CD4-positive, alpha-beta memory T cell (primary cell): ENCODE measurements at regions not wholly inside any gene's neighbourhood (a gene's known extent, or its start where the extent isn't known, plus 50 kb on each side); places are given as distances from the start of the nearest gene placed in this dataset.

Experiments used
- CTCF ChIA-PET: fragments of 350-600 bp; sonication (Branson Sonifier 250); formaldehyde crosslinking; loops from one replicate; lab custom pipeline; 2021; ENCODE audit warnings: inconsistent platforms; ENCODE audit not compliant: partially characterized antibody; lab: Charles Lee
- POLR2A ChIA-PET: fragments of 350-600 bp; sonication (Branson Sonifier 250); formaldehyde crosslinking; loops from one replicate; lab custom pipeline; 2021; ENCODE audit not compliant: partially characterized antibody; lab: Charles Lee
- DNase-seq, 5 donors: peaks; one replicate each; pipeline versions ENCODE4 v3.0.0 to v3.0.0-alpha.2; 2020 to 2022; ENCODE audit warnings: mixed read lengths in 1 of 5
- H3K27ac ChIP-seq: one replicate; pipeline ENCODE4 v1.7.0; 2013; ENCODE audit warnings: low read depth, low read length
- H3K27me3 ChIP-seq: 2 replicates; pipeline ENCODE4 v1.7.0; 2013; ENCODE audit warnings: mild to moderate bottlenecking, low read length, moderate library complexity; ENCODE audit not compliant: insufficient read depth
- H3K36me3 ChIP-seq: 2 replicates; pipeline ENCODE4 v1.7.0; 2013; ENCODE audit warnings: mild to moderate bottlenecking, low read length, moderate library complexity; ENCODE audit not compliant: insufficient read depth
- H3K4me1 ChIP-seq: 2 replicates; pipeline ENCODE4 v1.7.0; 2013; ENCODE audit warnings: mild to moderate bottlenecking, low read length, moderate library complexity; ENCODE audit not compliant: insufficient read depth
- H3K4me3 ChIP-seq, 2 donors: one replicate each; pipeline ENCODE4 v1.7.0; 2013; ENCODE audit warnings: low read length in 2 of 2, mild to moderate bottlenecking in 1 of 2
- H3K9me3 ChIP-seq, 2 donors: one replicate each; pipeline ENCODE4 v1.7.0; 2013; ENCODE audit warnings: low read length in 2 of 2, control low read depth in 1 of 2; ENCODE audit not compliant: control insufficient read depth in 1 of 2
- H3K27ac Mint-ChIP-seq, 7 donors: one replicate each; pipeline ENCODE4 v1.8.0; 2020 to 2021; ENCODE audit warnings: mixed read lengths in 7 of 7, mild to moderate bottlenecking in 6 of 7, inconsistent platforms in 3 of 7, moderate library complexity in 3 of 7
- H3K27me3 Mint-ChIP-seq, 2 donors: one replicate each; pipeline ENCODE4 v1.8.0; 2020 to 2021; ENCODE audit warnings: mixed read lengths in 2 of 2
- H3K36me3 Mint-ChIP-seq, 2 donors: one replicate each; pipeline ENCODE4 v1.8.0; 2020 to 2021; ENCODE audit warnings: mixed read lengths in 2 of 2, inconsistent platforms in 1 of 2, mild to moderate bottlenecking in 1 of 2
- H3K4me1 Mint-ChIP-seq, 4 donors: one replicate each; pipeline ENCODE4 v1.8.0; 2020 to 2021; ENCODE audit warnings: mixed read lengths in 4 of 4, mild to moderate bottlenecking in 1 of 4
- H3K4me3 Mint-ChIP-seq, 8 donors: one replicate each; pipeline ENCODE4 v1.8.0; 2020 to 2021; ENCODE audit warnings: mixed read lengths in 8 of 8, mild to moderate bottlenecking in 7 of 8, moderate library complexity in 6 of 8, inconsistent platforms in 3 of 8
- H3K9me3 Mint-ChIP-seq, 8 donors: one replicate each; pipeline ENCODE4 v1.8.0; 2020 to 2021; ENCODE audit warnings: mixed read lengths in 8 of 8, mild to moderate bottlenecking in 5 of 8, inconsistent platforms in 3 of 8, moderate library complexity in 1 of 8
- intact Hi-C: fragments of 100-400 bp; cut with micrococcal nuclease; formaldehyde crosslinking; loops from one replicate; pipeline ENCODE4 v1.15.1; 2023

DNA sequence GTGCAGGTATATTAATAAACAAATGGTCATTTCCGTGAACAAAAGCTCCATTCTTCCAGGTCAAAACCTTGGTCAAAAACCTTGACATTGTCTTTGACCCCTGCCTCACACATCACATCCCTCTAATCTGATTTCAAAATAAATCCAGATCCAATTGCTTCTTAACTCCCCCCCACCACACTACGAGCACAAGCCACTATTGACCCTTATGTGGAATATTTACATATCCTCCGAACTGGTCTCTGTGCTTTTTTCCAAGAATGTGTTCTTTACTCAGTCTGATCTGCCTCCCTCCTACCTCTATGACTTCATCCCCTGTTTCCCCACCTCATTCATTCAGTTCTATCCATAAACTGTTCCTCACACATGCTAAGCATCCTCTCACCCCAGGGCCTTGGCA, 313.6 kb upstream of the NPVF start:
- H3K27me3 Mint-ChIP-seq, result peaks cover 9 to 14% of the 10 kb centered on the region in 2 donors
- no peak overlapping the region for H3K4me3 ChIP-seq
- intact Hi-C loops, result no loop called here
- H3K4me3 Mint-ChIP-seq, result no peak overlapping the region
- no peaks in the 10 kb centered on the region for H3K9me3 ChIP-seq
- H3K4me1 ChIP-seq, result no peaks in the 10 kb centered on the region
- ChIA-PET CTCF (no interaction called here), POLR2A (no interaction called here)
- no peak overlapping the region for H3K27ac ChIP-seq
- no peaks in the 10 kb centered on the region for H3K36me3 Mint-ChIP-seq
- H3K27ac Mint-ChIP-seq, result no peak overlapping the region
- DNase-seq, result no peak
- H3K36me3 ChIP-seq, result no peaks in the 10 kb centered on the region
- peaks cover 0 to 2% (median 0%) of the 10 kb centered on the region in 8 donors for H3K9me3 Mint-ChIP-seq
- H3K4me1 Mint-ChIP-seq, result no peaks in the 10 kb centered on the region
- H3K27me3 ChIP-seq, result peaks cover 3% of the 10 kb centered on the region

DNA sequence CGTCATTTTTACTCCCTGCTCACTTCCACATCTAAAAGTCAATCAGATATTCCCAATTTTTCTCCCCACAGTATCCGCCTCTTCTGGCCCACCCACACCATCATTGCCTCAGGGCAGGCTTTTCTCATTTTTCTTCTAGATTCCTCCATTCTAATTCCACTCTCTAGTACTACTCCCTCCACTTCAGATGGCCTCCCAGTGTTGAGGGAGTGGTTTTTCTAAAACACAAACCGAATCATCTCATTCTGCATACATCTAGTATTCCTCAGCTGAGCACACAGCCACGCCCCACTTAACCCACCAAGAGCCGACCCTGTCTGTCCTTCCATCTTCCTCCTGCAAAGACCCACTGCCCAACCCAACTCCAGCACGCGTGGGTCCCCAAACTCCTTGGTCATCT, 314.9 kb upstream of the NPVF start:
- H3K9me3 Mint-ChIP-seq, result peaks cover 0 to 2% (median 0%) of the 10 kb centered on the region in 8 donors
- H3K4me3 Mint-ChIP-seq, result no peak overlapping the region
- no peaks in the 10 kb centered on the region for H3K4me1 ChIP-seq
- CTCF ChIA-PET, result interaction anchor here (3.8 kb wide), 1 partner anchor 22 kb away, joined by 15 read pairs; no protein-coding TSS in a partner anchor
- peaks cover 3% of the 10 kb centered on the region for H3K27me3 ChIP-seq
- no peaks in the 10 kb centered on the region for H3K4me1 Mint-ChIP-seq
- no peaks in the 10 kb centered on the region for H3K36me3 ChIP-seq
- H3K4me3 ChIP-seq, result no peak overlapping the region
- H3K27me3 Mint-ChIP-seq, result peaks cover 12 to 14% of the 10 kb centered on the region in 2 donors
- intact Hi-C loops, result no loop called here
- no peaks in the 10 kb centered on the region for H3K36me3 Mint-ChIP-seq
- no peak for DNase-seq
- no peaks in the 10 kb centered on the region for H3K9me3 ChIP-seq
- peak overlapping the region in 1 of 7 donors; percentile 9 for H3K27ac Mint-ChIP-seq
- H3K27ac ChIP-seq, result no peak overlapping the region
- POLR2A ChIA-PET, result no interaction called here

DNA sequence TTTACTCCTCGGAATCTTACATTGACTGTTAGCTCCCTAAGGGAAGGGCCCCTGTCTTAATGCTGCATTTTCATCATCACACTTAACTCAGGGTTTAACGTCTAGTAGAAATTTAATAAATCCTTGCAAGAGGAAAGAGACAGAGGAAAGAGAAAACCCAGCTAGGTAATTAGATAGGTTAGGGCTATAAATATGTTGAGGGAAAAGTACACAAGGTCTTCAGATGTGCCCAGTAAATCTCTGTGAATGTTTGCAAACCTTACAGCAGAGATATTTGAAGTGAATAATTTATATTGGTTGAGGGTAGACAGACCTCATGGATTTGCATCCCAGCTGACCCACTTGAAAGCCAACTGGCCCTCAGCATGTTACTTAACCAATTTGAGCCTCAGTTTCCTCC, 315.5 kb upstream of the NPVF start:
- POLR2A ChIA-PET, result no interaction called here
- Histone ChIP-seq H3K4me3 (no peak overlapping the region), H3K36me3 (no peaks in the 10 kb centered on the region), H3K27ac (no peak overlapping the region), H3K27me3 (peaks cover 3% of the 10 kb centered on the region), H3K4me1 (no peaks in the 10 kb centered on the region), H3K9me3 (no peaks in the 10 kb centered on the region)
- no peaks in the 10 kb centered on the region for H3K4me1 Mint-ChIP-seq
- H3K9me3 Mint-ChIP-seq, result peaks cover 0 to 2% (median 0%) of the 10 kb centered on the region in 8 donors
- H3K4me3 Mint-ChIP-seq, result no peak overlapping the region
- no peaks in the 10 kb centered on the region for H3K36me3 Mint-ChIP-seq
- CTCF ChIA-PET, result interaction anchor here (3.8 kb wide), 1 partner anchor 22 kb away, joined by 15 read pairs; no protein-coding TSS in a partner anchor
- intact Hi-C loops, result no loop called here
- peaks cover 15 to 17% of the 10 kb centered on the region in 2 donors for H3K27me3 Mint-ChIP-seq
- no peak for DNase-seq
- H3K27ac Mint-ChIP-seq, result no peak overlapping the region

DNA sequence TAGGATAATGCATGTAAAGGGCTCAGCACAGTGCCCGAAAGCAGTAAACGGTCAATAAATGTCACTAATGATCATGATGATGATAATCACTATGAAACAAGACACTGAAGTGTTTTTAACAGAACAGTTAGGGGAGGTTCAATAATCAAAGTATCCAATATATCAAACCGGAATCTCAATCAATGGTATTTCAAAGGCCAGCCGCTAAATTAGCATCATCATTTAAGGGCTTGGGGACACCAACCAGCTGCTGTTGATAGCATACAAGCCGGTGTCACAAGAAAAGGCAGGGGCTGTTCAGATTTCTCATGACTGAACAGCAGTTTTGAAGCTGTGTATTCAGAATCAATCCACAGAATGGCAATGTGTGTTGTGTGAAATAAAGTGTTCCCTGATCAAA, 316.0 kb upstream of the NPVF start:
- peaks cover 0 to 2% (median 0%) of the 10 kb centered on the region in 8 donors for H3K9me3 Mint-ChIP-seq
- no peaks in the 10 kb centered on the region for H3K4me1 Mint-ChIP-seq

DNA sequence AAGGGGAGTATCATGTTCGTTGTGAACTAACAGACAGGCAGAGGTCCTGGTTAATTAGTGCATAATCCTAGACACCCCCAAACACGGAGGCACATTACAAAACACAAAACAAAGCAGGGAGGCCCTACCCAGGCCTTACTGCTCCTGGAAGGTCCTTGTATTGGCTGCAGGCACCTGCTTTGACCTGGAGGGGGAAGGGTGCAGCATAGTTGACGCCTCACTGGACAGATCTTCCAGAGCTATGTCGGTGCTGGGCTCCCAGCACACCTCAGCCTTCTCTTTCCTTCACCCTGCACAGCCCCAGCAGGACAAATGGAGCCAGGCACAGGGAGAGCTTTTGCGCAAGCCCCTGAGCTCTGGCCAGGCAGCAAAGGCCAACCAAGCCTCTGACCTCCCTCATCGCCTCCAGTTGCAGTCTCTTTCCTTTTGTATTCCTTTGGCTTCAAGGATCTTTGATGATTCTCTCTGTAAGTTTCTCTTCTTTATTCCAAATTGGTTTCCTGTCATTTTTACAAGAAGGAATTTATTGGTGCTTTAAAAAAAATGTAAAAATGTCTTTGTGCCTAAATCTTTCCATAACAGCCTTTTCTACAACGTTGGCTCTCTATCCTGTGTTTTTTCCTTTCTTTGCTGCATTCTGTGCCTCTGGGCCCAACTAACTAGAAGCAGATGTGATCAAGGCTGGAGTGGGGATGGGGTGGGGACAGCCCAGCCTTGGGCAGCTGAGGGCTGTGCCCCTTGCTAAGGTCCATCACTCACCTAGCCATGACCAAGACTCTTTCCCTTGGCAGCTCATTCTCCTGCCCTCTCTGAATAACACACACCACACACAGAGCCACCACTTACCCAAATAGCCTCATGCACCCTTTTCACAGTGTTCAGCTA, 317.1 kb upstream of the NPVF start:
- peaks cover 0 to 2% (median 0%) of the 10 kb centered on the region in 8 donors for H3K9me3 Mint-ChIP-seq
- H3K9me3 ChIP-seq, result no peaks in the 10 kb centered on the region
- POLR2A ChIA-PET, result no interaction called here
- no peak for DNase-seq
- no peak overlapping the region for H3K4me3 Mint-ChIP-seq
- intact Hi-C loops, result no loop called here
- H3K27ac ChIP-seq, result no peak overlapping the region
- no peaks in the 10 kb centered on the region for H3K4me1 ChIP-seq
- H3K27me3 ChIP-seq, result peaks cover 3% of the 10 kb centered on the region
- H3K4me3 ChIP-seq, result no peak overlapping the region
- H3K27ac Mint-ChIP-seq, result peak overlapping the region in 1 of 7 donors; percentile 48
- no peaks in the 10 kb centered on the region for H3K36me3 ChIP-seq
- H3K27me3 Mint-ChIP-seq, result peaks cover 13 to 22% of the 10 kb centered on the region in 2 donors
- no peaks in the 10 kb centered on the region for H3K4me1 Mint-ChIP-seq
- CTCF ChIA-PET, result interaction anchor here (3.8 kb wide), 1 partner anchor 20 kb away, joined by 15 read pairs; no protein-coding TSS in a partner anchor
- no peaks in the 10 kb centered on the region for H3K36me3 Mint-ChIP-seq

More for the DNA sequence above, 316.0 kb upstream of the NPVF start:
- H3K4me3 Mint-ChIP-seq, result no peak overlapping the region
- H3K9me3 ChIP-seq, result no peaks in the 10 kb centered on the region
- ChIA-PET CTCF (interaction anchor here (3.8 kb wide), 1 partner anchor 21 kb away, joined by 15 read pairs; no protein-coding TSS in a partner anchor), POLR2A (no interaction called here)
- H3K36me3 Mint-ChIP-seq, result no peaks in the 10 kb centered on the region
- H3K36me3 ChIP-seq, result no peaks in the 10 kb centered on the region
- H3K4me3 ChIP-seq, result no peak overlapping the region
- intact Hi-C loops, result no loop called here
- peaks cover 3% of the 10 kb centered on the region for H3K27me3 ChIP-seq
- H3K27ac Mint-ChIP-seq, result no peak overlapping the region
- DNase-seq, result no peak
- no peak overlapping the region for H3K27ac ChIP-seq
- no peaks in the 10 kb centered on the region for H3K4me1 ChIP-seq
- H3K27me3 Mint-ChIP-seq, result peaks cover 13 to 17% of the 10 kb centered on the region in 2 donors

DNA sequence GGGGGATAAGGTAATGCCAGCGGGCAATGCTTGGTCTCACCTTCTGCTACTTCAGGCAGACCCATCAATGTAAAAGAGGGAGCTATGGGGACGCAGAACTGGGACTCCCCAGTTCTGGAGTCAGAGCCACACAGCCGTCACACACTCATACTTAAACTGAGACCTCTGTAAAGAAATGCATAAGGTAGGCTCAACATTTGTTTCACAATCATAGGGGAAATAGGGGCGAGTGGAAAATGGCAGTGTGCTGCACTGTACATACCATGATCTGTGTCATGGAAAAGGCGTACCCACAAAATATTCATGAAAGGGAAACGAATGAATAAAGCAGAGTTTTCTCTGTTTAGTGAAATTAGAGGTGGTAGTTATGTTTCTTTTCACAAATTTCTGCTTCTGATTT, 318.0 kb upstream of the NPVF start:
- H3K4me3 Mint-ChIP-seq, result peak overlapping the region in 1 of 8 donors; percentile 2
- peaks cover 0 to 2% (median 0%) of the 10 kb centered on the region in 8 donors for H3K9me3 Mint-ChIP-seq
- H3K27ac ChIP-seq, result no peak overlapping the region
- no peak for DNase-seq
- CTCF ChIA-PET, result interaction anchor here (3.8 kb wide), 1 partner anchor 19 kb away, joined by 15 read pairs; no protein-coding TSS in a partner anchor
- intact Hi-C loops, result no loop called here
- no peaks in the 10 kb centered on the region for H3K4me1 ChIP-seq
- H3K36me3 Mint-ChIP-seq, result no peaks in the 10 kb centered on the region
- H3K9me3 ChIP-seq, result no peaks in the 10 kb centered on the region
- peaks cover 3% of the 10 kb centered on the region for H3K27me3 ChIP-seq
- no peak overlapping the region for H3K27ac Mint-ChIP-seq
- peaks cover 16 to 21% of the 10 kb centered on the region in 2 donors for H3K27me3 Mint-ChIP-seq
- H3K4me3 ChIP-seq, result no peak overlapping the region
- no peaks in the 10 kb centered on the region for H3K4me1 Mint-ChIP-seq
- POLR2A ChIA-PET, result no interaction called here
- H3K36me3 ChIP-seq, result no peaks in the 10 kb centered on the region

DNA sequence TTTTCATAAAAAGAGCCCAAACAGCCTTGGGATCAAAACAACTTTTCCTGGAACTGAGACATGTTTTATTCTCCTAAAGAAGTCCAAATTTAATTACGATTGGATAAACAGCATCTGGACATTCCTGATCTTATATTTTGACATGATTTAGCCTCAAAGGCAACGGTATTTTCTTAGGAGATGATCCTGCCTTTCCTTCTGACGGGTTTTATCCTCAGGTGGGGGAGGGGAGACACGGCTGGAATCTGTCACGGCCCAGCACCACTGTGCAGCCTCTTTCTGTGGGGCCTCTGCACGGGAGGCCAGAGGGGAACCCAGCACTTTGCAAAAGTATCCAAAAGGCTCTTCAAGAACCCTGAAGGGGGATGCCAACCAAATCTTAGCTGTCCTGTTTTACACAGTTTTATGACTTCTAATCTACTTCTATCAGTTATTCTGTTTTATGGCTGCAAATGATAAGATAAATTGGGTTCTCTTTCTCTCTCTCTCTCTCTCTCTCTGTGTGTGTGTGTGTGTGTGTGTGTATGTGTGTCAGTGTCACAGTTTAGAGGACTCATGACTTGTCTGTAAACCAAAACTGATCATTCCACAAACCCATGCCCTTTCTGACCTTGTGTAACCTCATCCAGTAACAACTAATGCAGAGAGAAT, 321.1 kb upstream of the NPVF start:
- Histone ChIP-seq H3K9me3 (no peaks in the 10 kb centered on the region), H3K36me3 (no peaks in the 10 kb centered on the region), H3K4me1 (no peaks in the 10 kb centered on the region), H3K4me3 (no peak overlapping the region), H3K27ac (no peak overlapping the region), H3K27me3 (peaks cover 3% of the 10 kb centered on the region)
- intact Hi-C loops, result no loop called here
- Mint-ChIP-seq H3K27ac (no peak overlapping the region), H3K36me3 (no peaks in the 10 kb centered on the region), H3K4me1 (no peaks in the 10 kb centered on the region), H3K9me3 (no peaks in the 10 kb centered on the region), H3K27me3 (peaks cover 13 to 26% of the 10 kb centered on the region in 2 donors), H3K4me3 (no peak overlapping the region)
- ChIA-PET POLR2A (no interaction called here), CTCF (no interaction called here)
- DNase-seq, result no peak
